Upper lobe of left lung (tissue), 6 donors: ENCODE measurements at regions not wholly inside any gene's neighbourhood (a gene's known extent, or its start where the extent isn't known, plus 50 kb on each side); places are given as distances from the start of the nearest gene placed in this dataset.

Experiments used
- ATAC-seq, 2 donors: fragments of 200-7000 bp; cut with Tn5 transposase; one replicate each; pipeline ENCODE4 v1.9.1; 2022; ENCODE audit warnings: mild to moderate bottlenecking in 2 of 2, moderate library complexity in 2 of 2; ENCODE audit not compliant: low FRiP score in 2 of 2
- DNase-seq, 2 donors: peaks; one replicate each; pipeline ENCODE4 v3.0.0-alpha.2; 2019 to 2020
- H3K27ac ChIP-seq, 4 donors: fragments of 200-600 bp; sonication (generic); one replicate each; pipeline ENCODE4 v1.5.1; 2016 to 2019
- H3K27me3 ChIP-seq, 4 donors: fragments of 200-600 bp; sonication (generic); one replicate each; pipeline ENCODE4 v1.5.1; 2017 to 2019
- H3K36me3 ChIP-seq, 4 donors: fragments of 200-600 bp; sonication (generic); one replicate each; pipeline ENCODE4 v1.5.1; 2016 to 2019
- H3K4me1 ChIP-seq, 4 donors: fragments of 200-600 bp; sonication (generic); one replicate each; pipeline ENCODE4 v1.5.1; 2018 to 2019
- H3K4me3 ChIP-seq, 4 donors: fragments of 200-600 bp; sonication (generic); one replicate each; pipeline ENCODE4 v1.5.1; 2017 to 2019; ENCODE audit warnings: mild to moderate bottlenecking in 2 of 4, moderate library complexity in 1 of 4
- H3K9me3 ChIP-seq, 4 donors: fragments of 200-600 bp; sonication (generic); one replicate each; pipeline ENCODE4 v1.5.1; 2018 to 2019
- CTCF ChIP-seq, 6 experiments: fragments of 450-650 bp in 4 of 6; fragments of 200-600 bp in 2 of 6; sonication (generic) in 2 of 6; IDR thresholded peaks; one replicate each; pipeline ENCODE4 v1.5.1; 2016 to 2019; ENCODE audit warnings: antibody characterized with exemption in 6 of 6
- EP300 ChIP-seq, 4 donors: sonication (generic); formaldehyde crosslinking; IDR thresholded peaks; one replicate each; pipeline ENCODE4 v1.5.1; 2017; ENCODE audit warnings: antibody characterized with exemption in 4 of 4, control low read depth in 2 of 4
- POLR2A ChIP-seq, 4 donors: fragments of 450-650 bp; IDR thresholded peaks; one replicate each; pipeline ENCODE4 v1.5.1; 2016 to 2017; ENCODE audit warnings: antibody characterized with exemption in 4 of 4, mild to moderate bottlenecking in 2 of 4
- POLR2AphosphoS5 ChIP-seq, 2 donors: sonication (generic); formaldehyde crosslinking; IDR thresholded peaks; one replicate each; pipeline ENCODE4 v1.5.1; 2017; ENCODE audit warnings: antibody characterized with exemption in 2 of 2
- WGBS, 2 donors: methylation state at CpG; one replicate each; pipeline ENCODE4 v1.1.5; 2017 to 2018; 5-methylcytosine and 5-hydroxymethylcytosine counted together
- donor health status: DM: no; HTN: no; CAD: no; lungs with moderate emphysema.
- donor health status: DM: no; HTN: yes; CAD: no; lungs with severe emphysema.

- DNase-seq, result no peak
- no peaks in the 10 kb centered on the region for H3K9me3 ChIP-seq
- ATAC-seq, result peak in 1 of 2 donors; percentile 26
- no peaks in the 10 kb centered on the region for H3K36me3 ChIP-seq
- H3K27me3 ChIP-seq, result no peaks in the 10 kb centered on the region
- TF ChIP-seq POLR2A (IDR thresholded peaks at IDR 0.05) (no peak), POLR2AphosphoS5 (IDR thresholded peaks at IDR 0.05) (no peak), EP300 (IDR thresholded peaks at IDR 0.05) (no peak), CTCF (IDR thresholded peaks at IDR 0.05) (no peak)
- no peak overlapping the region for H3K27ac ChIP-seq
- H3K4me3 ChIP-seq, result no peak overlapping the region
- H3K4me1 ChIP-seq, result no peaks in the 10 kb centered on the region
These were observed 317.1 kb upstream of the CWC22 start for GRCh38 chr2:180324182-180324581.

GRCh38 chr2:180322781-180323180, 315.7 kb upstream of the CWC22 start:
- Histone ChIP-seq H3K4me1 (no peaks in the 10 kb centered on the region), H3K9me3 (no peaks in the 10 kb centered on the region), H3K27ac (no peak overlapping the region), H3K4me3 (no peak overlapping the region), H3K27me3 (no peaks in the 10 kb centered on the region), H3K36me3 (no peaks in the 10 kb centered on the region)
- no peak for TF ChIP-seq CTCF (IDR thresholded peaks at IDR 0.05)
- TF ChIP-seq EP300 (IDR thresholded peaks at IDR 0.05), result no peak
- no peak for TF ChIP-seq POLR2AphosphoS5 (IDR thresholded peaks at IDR 0.05)
- TF ChIP-seq POLR2A (IDR thresholded peaks at IDR 0.05), result no peak
- no peak for DNase-seq
- ATAC-seq, result no peak

- Histone ChIP-seq H3K27ac (no peak overlapping the region), H3K4me1 (no peaks in the 10 kb centered on the region), H3K36me3 (no peaks in the 10 kb centered on the region), H3K27me3 (no peaks in the 10 kb centered on the region), H3K9me3 (no peaks in the 10 kb centered on the region), H3K4me3 (no peak overlapping the region)
- no peak for ATAC-seq
- no peak for DNase-seq
- no peak for TF ChIP-seq POLR2A (IDR thresholded peaks at IDR 0.05)
- no peak for TF ChIP-seq EP300 (IDR thresholded peaks at IDR 0.05)
- no peak for TF ChIP-seq POLR2AphosphoS5 (IDR thresholded peaks at IDR 0.05)
- TF ChIP-seq CTCF (IDR thresholded peaks at IDR 0.05), result no peak
These were observed 312.7 kb upstream of the CWC22 start for GRCh38 chr2:180319586-180320405.

GRCh38 chr2:180314086-180314485, 307.0 kb upstream of the CWC22 start:
- no peak overlapping the region for H3K4me3 ChIP-seq
- no peaks in the 10 kb centered on the region for H3K36me3 ChIP-seq
- no peak for ATAC-seq
- H3K9me3 ChIP-seq, result no peaks in the 10 kb centered on the region
- H3K4me1 ChIP-seq, result no peaks in the 10 kb centered on the region
- H3K27me3 ChIP-seq, result no peaks in the 10 kb centered on the region
- DNase-seq, result no peak
- no peak overlapping the region for H3K27ac ChIP-seq
- 68 to 72% methylated on average over 2 of the region's 2 CpGs for WGBS, 2 donors
- TF ChIP-seq POLR2AphosphoS5 (IDR thresholded peaks at IDR 0.05) (no peak), EP300 (IDR thresholded peaks at IDR 0.05) (no peak), CTCF (IDR thresholded peaks at IDR 0.05) (no peak)

GRCh38 chr2:180312542-180312941, 305.4 kb upstream of the CWC22 start:
- no peaks in the 10 kb centered on the region for H3K9me3 ChIP-seq
- no peaks in the 10 kb centered on the region for H3K4me1 ChIP-seq
- no peaks in the 10 kb centered on the region for H3K36me3 ChIP-seq
- DNase-seq (no peak), ATAC-seq (no peak)
- H3K27me3 ChIP-seq, result no peaks in the 10 kb centered on the region
- no peak overlapping the region for H3K4me3 ChIP-seq
- no peak for TF ChIP-seq EP300 (IDR thresholded peaks at IDR 0.05)
- no peak for TF ChIP-seq POLR2A (IDR thresholded peaks at IDR 0.05)
- no peak for TF ChIP-seq CTCF (IDR thresholded peaks at IDR 0.05)
- TF ChIP-seq POLR2AphosphoS5 (IDR thresholded peaks at IDR 0.05), result no peak
- no peak overlapping the region for H3K27ac ChIP-seq
